ENCODE measurements at regions not wholly inside any gene's neighbourhood (a gene's known extent, or its start where the extent isn't known, plus 50 kb on each side); places are given as distances from the start of the nearest gene placed in this dataset.

DNA sequence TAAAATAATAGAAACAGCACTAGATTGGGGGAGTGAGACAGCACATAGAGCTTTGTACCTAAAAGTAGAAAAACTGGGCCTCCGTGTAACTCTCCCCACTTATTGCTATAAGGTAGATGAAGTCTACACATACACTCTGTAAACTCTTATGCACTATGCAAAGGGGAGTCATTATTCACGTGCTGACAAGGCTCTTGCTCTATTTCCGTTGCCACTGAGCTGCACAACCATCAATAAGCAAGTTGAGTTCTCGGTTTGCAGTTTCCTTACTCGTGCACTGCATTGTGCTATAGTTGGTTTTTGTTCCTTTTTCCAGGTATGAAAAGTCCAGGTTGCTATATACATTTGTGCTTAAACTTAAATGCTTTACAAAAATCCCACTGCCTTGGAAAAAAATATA is 294.0 kb upstream of the DACH1 start:
- DNase-seq, result no peak

DNA sequence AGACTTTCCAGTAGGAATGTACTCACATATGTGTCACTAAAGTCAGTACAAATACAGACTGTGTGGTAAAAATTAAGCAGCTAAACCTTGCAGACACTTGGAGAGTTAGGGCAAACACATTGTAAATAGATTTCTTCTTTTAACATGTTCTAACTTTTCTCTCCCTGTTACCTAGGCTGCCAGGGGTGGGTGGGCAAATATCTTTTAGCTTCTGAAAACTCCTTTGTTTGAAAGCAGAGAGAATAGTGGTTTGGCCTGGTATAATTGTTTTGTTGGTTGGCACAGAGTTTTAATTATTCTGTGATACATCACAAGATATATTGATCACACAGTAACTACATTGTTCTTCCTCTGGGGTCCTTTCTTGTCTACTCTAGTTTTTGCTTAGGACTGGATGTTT is 289.8 kb upstream of the DACH1 start:
- no peak for DNase-seq

DNA sequence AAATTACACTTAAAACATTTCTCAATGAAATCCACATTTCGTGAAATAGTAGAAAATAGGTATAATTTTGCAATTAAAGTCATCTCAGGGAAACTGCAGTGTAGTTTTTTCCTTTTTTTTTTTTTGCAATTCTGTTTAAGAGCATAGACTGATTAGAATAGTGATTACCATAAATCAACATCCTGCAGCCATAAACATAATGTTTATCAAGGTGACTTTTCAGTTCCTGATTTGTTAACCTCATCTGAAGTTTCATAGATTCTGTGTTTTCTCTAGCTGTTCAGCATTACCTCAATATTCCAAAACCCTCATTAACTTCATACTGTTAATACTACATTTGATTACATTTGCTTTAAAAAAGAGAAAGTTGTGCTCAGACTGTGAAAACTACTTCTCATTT is 286.3 kb upstream of the DACH1 start:
- no peak for DNase-seq

DNA sequence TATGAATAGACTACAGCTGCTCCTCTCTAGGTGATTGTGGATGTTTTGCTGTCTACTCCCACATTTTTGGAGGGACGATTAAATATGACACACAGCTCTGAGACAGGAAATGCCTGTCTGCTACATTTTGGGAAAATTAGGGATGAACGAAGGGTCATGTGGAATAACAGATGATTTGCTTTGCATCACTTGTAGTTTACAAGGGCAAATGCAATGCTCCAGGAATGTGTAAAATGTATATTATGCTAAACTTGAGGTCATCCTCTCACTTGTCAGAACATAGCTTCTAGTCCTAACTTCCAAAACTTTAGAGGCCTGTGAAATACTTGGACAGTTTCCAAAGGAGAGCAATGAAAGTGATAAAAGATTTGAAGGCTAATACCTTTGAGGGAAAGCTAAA is 284.2 kb upstream of the DACH1 start:
- DNase-seq, result no peak

DNA sequence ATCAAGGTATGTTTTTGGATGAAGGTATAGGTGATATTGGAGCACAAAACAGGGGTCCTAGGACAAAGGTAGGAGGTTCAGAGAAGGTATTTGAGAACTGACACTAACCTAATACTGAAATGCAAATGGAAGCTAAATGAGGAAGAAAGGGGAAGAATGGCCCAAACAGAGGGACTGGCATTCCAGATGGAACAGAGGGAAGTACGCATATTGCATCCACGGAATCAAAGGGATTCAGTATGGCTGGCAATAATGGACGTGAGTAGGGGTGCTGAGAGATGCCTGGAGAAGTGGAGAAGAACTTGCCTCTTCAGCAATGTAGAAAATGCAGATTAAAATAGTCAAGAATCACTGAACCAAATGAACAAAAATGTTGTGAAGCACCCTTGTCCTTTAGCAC is 283.5 kb upstream of the DACH1 start:
- no peak for DNase-seq

DNA sequence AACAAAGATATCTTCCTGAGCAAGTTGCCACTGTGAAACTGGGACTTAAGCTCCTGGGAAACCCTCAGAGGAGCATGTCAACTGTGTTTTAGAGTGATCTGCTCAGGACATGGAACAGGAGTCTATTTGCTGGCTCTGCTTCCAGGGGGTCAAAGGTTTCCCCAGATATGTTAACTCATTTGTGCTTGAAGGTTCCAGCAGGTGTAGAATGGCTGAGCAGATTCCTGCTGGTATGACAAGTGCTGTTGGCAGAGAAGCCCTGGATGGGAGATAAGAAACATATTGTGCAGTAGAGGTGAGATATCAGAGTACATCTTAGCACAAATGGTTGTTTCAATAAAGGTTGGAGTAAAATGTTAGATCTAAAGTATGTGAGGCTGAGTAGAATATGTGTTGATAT is 282.7 kb upstream of the DACH1 start:
- no peak for DNase-seq

DNA sequence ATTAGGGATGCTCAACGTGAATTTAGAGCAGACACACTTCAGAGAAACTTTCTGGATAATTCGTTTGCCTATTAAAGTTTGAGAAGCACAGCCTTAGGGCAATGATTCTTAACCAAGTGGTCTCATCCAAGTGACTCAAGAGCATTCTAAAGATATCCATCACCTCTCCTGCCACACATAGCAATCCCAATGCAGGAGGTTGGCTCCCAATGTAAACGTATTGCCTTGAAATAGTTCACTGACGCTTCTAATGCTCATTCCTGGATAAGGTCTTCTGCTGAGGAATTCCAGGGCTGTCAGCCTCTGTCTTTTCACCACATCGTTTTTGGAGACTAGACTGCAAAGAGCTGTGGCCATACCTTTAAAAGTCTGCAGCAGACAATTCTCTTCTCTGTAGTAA is 279.8 kb upstream of the DACH1 start:
- no peak for DNase-seq

DNA sequence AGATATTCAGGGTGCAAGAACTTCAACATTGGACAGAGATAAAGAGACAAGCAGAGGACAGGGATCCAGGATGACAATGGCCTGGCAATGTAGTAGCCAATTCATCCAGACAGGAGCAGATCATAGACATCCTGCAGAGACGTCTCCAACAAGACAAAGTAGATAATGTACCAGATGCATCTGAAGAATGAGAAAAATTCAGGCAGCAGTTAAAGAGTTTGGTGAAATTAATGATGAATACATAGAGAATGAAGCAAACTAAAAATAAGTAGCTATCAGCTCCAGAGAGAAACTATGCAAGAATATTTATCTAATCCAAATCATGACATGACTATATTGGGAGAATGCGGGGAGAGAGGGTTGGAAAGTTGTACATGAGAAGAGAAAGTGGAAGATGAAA is 278.4 kb upstream of the DACH1 start:
- no peak for DNase-seq

DNA sequence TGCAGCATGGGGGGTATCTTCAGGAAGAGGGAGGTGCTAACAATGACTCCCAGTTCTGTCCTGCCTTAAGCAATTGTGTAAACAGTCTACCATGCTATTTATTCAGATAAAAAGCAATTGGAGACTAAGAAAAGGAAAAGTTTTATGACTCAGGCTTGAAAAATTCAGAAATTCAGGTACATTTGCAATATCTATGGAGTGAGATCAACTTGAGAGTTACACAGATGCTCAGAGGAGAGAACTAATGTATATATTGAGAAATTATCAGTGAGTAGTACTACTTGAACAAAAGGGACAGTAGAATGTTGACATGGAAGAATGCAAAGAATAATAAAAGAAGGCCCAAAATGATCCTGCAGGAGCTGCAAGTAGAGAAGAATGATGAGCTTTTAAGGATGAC is 277.6 kb upstream of the DACH1 start:
- DNase-seq, result no peak

DNA sequence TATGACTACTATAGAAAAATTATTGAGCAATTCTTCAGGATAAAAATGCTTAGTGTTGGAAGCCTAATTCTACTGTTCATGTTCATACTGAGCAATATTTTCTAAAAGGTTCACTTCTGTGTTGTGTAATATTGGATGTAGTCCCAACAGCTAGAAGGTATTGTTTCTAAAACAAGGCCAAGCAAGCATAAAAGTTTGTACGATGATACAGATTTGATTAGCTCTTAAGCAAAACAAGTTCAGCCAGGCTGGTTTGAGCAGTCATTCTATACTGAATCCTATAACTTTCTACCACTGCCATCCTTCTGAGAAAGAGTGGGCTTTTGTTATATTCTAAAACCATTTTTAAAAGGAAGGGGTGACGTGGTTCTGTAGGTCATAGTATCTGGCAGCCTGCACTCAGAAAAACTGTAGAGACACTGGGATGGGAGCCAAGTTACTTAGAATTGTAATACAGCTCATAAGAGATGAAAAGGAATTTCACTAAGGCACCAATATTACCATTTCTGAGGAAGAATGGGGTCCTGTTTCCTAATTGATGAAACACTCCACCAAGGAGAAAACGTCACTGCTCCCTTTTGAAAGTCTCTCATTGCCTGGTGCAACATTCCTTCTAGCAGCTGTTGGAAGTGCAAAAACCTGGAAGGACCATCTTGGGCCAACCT is 275.0 kb upstream of the DACH1 start:
- DNase-seq, result peak; percentile 80

DNA sequence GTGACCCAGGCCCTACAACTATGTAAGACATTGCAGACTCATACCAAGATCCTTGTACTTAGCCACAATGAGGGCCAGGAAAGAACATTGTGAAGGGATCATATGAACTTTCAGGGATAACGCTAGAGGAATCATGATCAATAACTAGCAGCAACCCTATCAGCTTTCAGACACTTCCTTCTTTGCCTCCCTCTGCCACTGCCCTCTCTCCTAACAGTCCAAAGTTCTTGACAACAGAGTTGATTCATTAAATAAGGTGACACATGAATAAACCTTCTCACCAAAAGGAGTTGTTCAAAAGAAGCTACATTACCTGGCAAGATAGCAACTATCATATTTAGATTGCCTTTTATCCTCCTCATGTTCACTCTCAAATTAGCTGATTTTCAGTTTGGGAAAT is 272.2 kb upstream of the DACH1 start:
- DNase-seq, result no peak

DNA sequence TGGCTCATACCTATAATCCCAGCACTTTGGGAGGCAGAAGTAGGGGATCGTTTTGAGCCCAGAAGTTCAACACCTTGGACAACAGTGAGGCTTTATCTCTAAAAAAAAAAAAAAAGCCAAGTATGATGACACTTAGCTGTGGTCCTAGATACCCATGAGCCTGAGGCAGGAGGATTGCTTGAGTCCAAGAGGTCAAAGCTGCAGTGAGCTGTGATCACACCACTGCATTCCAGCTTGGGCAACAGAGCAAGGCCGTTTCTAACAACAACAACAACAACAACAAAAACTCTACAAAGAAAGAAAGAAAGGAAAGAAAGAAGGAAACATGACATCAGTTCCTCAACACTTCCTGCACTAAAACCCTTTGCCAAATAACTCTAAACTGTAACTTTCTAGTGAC is 265.1 kb upstream of the DACH1 start:
- no peak for DNase-seq

DNA sequence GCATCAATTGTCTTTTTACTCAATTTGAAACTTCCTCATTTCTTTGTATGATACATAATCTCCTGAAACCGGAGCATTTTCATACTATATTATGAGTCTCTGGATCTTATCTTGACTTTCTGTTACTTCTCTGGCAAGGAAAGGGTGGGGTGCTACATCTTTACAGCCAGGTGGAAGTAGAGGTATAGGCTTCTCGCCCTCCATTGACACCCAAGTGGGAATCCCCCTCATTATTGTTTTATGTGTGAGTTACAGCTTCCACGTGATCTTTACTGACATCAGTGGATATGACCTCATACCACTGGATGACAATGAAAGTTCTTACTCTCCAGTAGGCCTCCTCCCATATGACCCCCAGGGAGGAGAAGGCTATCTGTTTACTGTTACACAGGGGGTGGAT is 262.1 kb upstream of the DACH1 start:
- DNase-seq, result no peak

DNA sequence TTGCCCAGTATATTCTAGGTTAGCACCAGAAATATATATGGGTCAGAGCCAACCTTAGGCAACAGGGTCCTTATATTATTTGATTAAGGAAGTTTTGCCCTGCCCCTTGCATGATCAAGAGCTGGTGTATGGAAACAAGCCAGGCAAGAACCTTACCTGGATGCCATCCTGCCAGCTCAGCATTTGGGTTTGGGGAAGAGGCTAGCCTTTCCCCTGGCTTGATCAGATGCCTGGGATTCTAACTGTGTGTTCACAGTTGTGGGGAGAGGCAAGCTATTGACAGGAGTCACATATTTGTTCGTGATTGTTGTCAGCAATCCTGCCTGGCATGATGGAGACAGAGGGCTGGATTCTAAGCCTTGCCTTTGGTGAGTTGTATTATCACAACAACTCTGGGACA is 260.0 kb upstream of the DACH1 start:
- DNase-seq, result no peak

DNA sequence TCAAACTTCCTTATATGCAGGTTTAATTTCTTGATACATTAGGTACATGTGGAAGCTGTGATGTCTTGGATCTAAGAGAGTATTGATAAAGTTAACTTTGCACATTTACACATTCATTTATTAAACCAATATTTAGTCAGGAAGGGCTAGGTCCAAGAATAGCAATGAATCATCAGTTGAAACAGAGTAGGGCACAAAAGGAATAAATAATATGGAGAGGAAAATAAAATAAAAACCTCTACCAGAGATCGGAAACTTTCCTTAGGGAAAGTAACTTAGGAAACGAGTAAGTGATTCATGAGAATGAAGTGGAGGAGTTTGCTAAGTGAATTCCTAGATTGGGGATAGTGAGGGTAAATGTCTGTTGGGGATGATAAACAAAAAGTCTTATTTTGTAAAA is 259.4 kb upstream of the DACH1 start:
- DNase-seq, result peak; percentile 23

DNA sequence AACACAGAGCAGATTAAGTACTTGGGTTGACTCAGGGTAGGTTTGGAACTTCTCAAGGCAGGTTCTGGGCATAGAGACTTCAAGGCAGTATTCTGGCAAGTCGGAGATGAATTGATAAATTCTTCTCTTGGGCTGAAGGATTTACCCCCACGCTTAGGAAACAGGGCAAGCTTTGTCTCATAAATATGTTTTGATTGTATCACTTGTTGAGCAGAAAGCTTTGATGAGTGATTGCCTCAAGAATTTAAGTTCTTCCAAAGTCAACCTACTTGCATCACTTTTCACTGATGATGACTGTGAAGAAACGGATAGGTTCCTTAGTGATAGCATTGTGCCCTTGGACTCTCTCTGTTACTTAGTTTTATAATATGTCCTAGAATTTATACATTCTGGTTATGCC is 258.6 kb upstream of the DACH1 start:
- DNase-seq, result no peak

DNA sequence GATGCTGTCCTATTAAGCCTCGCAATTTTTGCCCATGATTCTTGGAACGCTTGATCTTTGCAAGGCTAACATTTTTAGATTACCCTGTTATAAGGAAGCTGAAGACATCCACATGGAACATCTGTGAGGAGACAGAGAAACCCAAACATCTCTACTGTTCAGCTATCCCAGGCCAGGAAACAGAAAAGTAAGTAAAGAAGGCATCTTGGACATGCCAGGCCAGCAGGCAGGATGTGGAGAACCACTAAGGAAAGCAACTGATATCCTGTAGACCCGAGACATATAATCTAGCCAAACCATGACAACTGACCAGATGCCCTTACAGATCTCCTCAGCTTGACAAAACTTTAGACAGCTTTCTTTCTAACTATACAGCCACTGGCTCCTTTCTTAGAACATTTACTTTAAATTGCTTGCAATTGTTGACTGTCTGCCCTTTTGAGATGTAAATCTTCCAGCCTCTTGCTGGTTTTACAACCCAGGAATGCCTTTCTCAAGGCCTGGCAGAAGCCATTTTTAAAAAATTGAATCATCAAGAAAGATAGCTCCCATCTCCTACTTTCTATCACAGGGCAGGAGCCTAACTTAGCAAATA is 255.8 kb upstream of the DACH1 start:
- DNase-seq, result no peak

DNA sequence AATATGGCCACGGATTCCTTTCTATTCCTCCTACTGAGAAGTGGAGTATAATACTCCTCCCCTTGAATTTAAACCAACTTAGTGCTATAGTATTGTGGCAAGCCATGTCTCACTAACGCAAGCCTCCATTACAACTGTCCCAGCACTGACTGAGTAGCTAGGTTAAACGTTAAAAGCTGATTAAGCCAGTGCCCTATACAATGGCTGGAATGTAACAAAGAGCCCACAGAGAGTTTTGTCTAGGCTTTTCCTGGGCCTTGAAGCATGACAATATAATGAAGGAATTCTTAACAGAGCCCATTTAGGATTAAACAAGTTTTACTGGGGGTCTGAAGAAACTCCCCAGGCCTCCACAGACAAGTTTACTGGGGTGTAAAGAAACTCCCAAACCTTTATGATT is 254.5 kb upstream of the DACH1 start:
- no peak for DNase-seq

DNA sequence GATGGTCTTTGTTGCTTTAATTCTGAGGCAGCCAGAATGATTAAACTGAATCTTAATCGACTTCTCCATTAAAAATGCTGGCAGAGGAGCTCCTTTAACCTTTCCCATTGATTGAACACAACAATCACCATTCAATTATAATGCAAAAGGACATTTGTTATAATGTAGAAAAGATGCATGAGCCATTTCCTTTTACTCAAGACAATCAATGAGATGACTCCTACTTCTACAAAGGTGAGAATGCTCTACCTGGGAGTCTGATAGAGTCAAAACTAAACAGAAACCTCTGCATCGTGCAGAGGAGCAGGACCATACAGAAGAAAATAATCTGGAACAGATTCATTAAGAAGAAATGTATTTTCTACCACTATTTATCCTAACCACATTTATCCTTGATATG is 253.6 kb upstream of the DACH1 start:
- no peak for DNase-seq

DNA sequence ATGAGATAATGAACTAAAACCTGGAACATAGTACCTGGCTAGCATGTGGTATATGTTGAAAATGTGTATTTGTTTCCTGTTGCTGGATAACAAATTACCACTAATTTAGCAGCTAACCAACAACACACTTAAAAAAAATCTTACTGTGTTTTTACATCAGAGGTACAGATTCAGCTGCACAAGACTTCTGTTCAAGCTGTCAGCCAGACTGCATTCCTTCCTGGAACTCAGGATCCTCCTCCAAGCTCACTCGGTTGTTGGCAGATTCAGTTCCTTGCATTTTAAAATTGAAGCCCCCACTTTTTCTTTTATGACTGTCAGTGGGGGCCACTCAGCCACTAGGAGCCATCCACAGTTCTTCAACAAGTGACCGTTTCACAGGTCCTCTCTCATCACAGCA is 246.9 kb upstream of the DACH1 start:
- DNase-seq, result no peak

DNA sequence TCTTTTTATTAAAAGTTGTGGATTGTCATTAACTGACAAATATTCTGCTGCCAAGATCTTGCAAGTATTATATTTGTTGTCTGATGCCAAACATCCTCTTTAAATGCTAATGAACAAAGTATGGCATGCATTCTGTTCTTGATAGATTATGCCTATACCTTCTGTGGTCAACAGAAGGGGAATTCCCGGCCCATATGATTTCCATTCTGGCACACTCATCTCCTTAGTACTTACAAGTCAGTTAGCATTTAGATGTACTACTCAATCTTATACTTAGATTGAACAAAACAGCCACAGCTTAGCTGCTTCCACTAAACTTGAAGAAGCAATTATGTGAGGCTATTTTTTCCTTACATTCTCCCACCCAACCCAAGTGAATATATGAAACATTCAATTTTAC is 246.1 kb upstream of the DACH1 start:
- no peak for DNase-seq

DNA sequence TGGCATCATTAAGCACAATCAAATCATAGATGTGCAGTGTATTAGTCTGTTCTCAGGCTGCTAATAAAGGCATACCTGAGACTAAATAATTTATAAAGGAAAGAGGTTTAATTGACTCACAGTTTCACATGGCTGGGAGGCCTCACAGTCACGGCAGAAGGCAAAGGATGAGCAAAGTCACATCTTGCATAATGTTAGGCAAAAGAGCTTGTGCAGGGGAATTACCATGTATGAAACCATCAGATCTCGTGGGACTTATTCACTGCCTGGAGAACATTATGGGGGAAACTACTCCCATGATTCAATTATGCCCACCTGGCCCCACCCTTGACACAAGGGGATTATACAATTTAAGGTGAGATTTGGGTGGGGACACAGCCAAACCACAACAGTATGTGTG is 245.2 kb upstream of the DACH1 start:
- DNase-seq, result no peak

DNA sequence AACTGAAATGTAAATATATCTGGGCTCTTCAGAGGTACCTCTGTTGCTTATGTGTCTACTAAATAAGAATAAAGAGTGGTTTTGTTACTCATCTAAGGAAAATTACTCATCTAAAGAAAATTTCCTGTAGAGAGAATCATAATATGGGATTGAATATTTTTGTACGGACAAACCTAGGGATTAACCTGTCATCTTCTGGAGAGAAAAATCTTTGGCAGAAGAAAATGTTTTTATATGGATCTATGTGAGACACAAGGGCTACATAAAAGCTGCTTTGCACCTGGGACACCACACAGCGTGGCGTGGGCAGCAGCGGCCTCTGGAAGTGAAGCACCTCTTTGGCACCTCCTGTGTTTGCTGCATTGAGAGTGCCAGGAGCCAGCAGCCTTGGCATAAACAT is 242.9 kb upstream of the DACH1 start:
- DNase-seq, result peak; percentile 48

DNA sequence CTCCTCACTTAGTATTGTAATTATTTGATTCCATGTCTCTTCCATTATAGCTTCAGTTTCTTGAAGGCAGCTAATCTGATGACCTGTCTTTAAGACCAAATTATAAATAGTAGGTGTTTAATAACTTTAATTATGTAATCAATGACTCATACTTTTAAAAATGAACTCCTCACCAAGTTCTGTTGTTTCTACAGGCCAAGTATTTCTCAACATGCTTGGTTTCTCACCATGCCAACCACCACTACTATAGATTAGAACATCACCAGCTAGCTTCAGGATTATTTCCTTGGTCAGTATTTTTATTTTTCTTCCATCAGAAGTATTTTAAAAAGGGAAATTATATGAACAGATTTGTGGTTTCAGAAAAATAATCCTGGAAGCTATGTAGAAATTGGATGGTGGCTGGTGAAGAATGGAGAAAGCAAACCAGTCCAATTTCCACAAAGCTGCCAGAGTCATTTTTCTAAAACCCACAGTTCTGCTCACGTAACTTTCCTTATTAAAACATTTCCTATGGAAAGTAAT is 237.7 kb upstream of the DACH1 start:
- no peak for DNase-seq

DNA sequence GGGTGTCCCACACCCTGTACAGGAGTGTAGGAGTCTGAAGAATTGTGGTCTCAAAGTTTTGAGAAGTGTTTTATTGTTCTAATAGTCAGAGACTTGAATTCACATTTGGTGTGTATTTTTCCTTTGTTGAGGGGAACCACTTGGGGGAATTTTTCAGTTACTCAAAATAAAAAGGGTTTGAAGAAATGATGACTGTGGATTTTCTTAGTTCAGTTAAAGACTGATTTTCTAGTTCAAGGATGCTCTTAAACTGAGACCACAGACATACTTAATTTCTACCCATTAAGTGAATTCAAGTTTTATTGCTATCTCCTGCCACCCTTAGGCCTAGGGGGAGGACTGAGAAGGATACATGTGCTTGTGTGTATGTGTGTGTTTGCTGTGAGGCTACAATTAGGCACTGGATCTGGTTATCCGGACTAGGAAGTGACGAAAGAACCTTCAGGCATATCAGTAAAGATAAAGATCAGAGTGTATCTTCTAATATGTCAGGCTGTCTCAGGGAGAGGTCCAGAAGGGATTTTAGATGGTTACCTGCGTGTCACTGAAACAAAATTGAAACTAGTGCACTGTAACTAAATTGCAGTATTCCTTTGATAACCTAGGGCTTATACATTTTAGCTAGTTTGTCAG is 234.9 kb upstream of the DACH1 start:
- no peak for DNase-seq
